ENCODE measurements at regions not wholly inside any gene's neighbourhood (a gene's known extent, or its start where the extent isn't known, plus 50 kb on each side); places are given as distances from the start of the nearest gene placed in this dataset.

- no peak for DNase-seq
- Histone ChIP-seq H3K27ac (no peak overlapping the region), H3K36me3 (no peaks in the 10 kb centered on the region), H3K9me3 (ENCODE audit: severe bottlenecking) (no peaks in the 10 kb centered on the region), H3K27me3 (ENCODE audit: insufficient read depth, low read depth, severe bottlenecking) (no peaks in the 10 kb centered on the region), H3K4me3 (ENCODE audit: low read depth, low read length) (no peak overlapping the region)
- no peak for TF ChIP-seq CTCF (IDR thresholded peaks at IDR 0.05; ENCODE audit: low read depth, low read length)
Measured at GRCh38 chr5:71998746-71999145, 108.5 kb upstream of the MAP1B start.

- TF ChIP-seq CTCF (IDR thresholded peaks at IDR 0.05; ENCODE audit: low read depth, low read length), result no peak
- Histone ChIP-seq H3K9me3 (ENCODE audit: severe bottlenecking) (no peaks in the 10 kb centered on the region), H3K36me3 (no peaks in the 10 kb centered on the region), H3K4me3 (ENCODE audit: low read depth, low read length) (no peak overlapping the region), H3K27me3 (ENCODE audit: insufficient read depth, low read depth, severe bottlenecking) (no peaks in the 10 kb centered on the region), H3K27ac (no peak overlapping the region)
- DNase-seq, result no peak
Measured at GRCh38 chr5:72000707-72001106, 106.6 kb upstream of the MAP1B start.

- Histone ChIP-seq H3K4me3 (ENCODE audit: low read depth, low read length) (no peak overlapping the region), H3K27ac (peak overlapping the region; percentile 64)
- peak; percentile 68 for DNase-seq
Measured at GRCh38 chr5:72005671-72006070, 101.6 kb upstream of the MAP1B start.

GRCh38 chr5:72006361-72006760 is 100.9 kb upstream of the MAP1B start:
- no peaks in the 10 kb centered on the region for H3K27me3 ChIP-seq (ENCODE audit: insufficient read depth, low read depth, severe bottlenecking)
- no peak for DNase-seq
- peak overlapping the region; percentile 64 for H3K27ac ChIP-seq
- no peak overlapping the region for H3K4me3 ChIP-seq (ENCODE audit: low read depth, low read length)
- no peaks in the 10 kb centered on the region for H3K36me3 ChIP-seq
- no peaks in the 10 kb centered on the region for H3K9me3 ChIP-seq (ENCODE audit: severe bottlenecking)
- TF ChIP-seq CTCF (IDR thresholded peaks at IDR 0.05; ENCODE audit: low read depth, low read length), result no peak

More at GRCh38 chr5:72005671-72006070, 101.6 kb upstream of the MAP1B start:
- H3K36me3 ChIP-seq, result no peaks in the 10 kb centered on the region
- TF ChIP-seq CTCF (IDR thresholded peaks at IDR 0.05; ENCODE audit: low read depth, low read length), result no peak
- no peaks in the 10 kb centered on the region for H3K9me3 ChIP-seq (ENCODE audit: severe bottlenecking)
- no peaks in the 10 kb centered on the region for H3K27me3 ChIP-seq (ENCODE audit: insufficient read depth, low read depth, severe bottlenecking)

- H3K27ac ChIP-seq, result peak overlapping the region; percentile 2
- no peak for TF ChIP-seq CTCF (IDR thresholded peaks at IDR 0.05; ENCODE audit: low read depth, low read length)
- H3K9me3 ChIP-seq (ENCODE audit: severe bottlenecking), result no peaks in the 10 kb centered on the region
- no peaks in the 10 kb centered on the region for H3K27me3 ChIP-seq (ENCODE audit: insufficient read depth, low read depth, severe bottlenecking)
- DNase-seq, result no peak
- no peaks in the 10 kb centered on the region for H3K36me3 ChIP-seq
- H3K4me3 ChIP-seq (ENCODE audit: low read depth, low read length), result no peak overlapping the region
Measured at GRCh38 chr5:72007336-72008111, 99.8 kb upstream of the MAP1B start.

- no peak overlapping the region for H3K4me3 ChIP-seq (ENCODE audit: low read depth, low read length)
- TF ChIP-seq CTCF (IDR thresholded peaks at IDR 0.05; ENCODE audit: low read depth, low read length), result no peak
- no peak for DNase-seq
- no peaks in the 10 kb centered on the region for H3K36me3 ChIP-seq
- no peaks in the 10 kb centered on the region for H3K27me3 ChIP-seq (ENCODE audit: insufficient read depth, low read depth, severe bottlenecking)
- H3K27ac ChIP-seq, result no peak overlapping the region
- H3K9me3 ChIP-seq (ENCODE audit: severe bottlenecking), result no peaks in the 10 kb centered on the region
Measured at GRCh38 chr5:72009280-72009679, 98.0 kb upstream of the MAP1B start.

Measured in WERI-Rb-1 (cell line).